GM18951 (cell line): ENCODE measurements at regions not wholly inside any gene's neighbourhood (a gene's known extent, or its start where the extent isn't known, plus 50 kb on each side); places are given as distances from the start of the nearest gene placed in this dataset.

Experiments used
- POLR2A ChIP-seq: IDR thresholded peaks from 4 replicates; pipeline ENCODE4 v1.6.1; 2011; ENCODE audit warnings: mild to moderate bottlenecking; ENCODE audit not compliant: insufficient read length, insufficient read depth; ENCODE audit errors: extremely low read depth
- in situ Hi-C: fragments of 300-500 bp; cut with MboI; formaldehyde crosslinking; loops from one replicate; pipeline ENCODE4 v1.12.0; 2022; ENCODE audit warnings: low sequenced_read_pairs, mixed read lengths, inconsistent platforms; ENCODE audit not compliant: unreplicated experiment

- in situ Hi-C loops = no loop called here
- TF ChIP-seq POLR2A = no peak
Observed at GRCh38 chr1:96992871-96993270, 271.3 kb downstream of the PTBP2 start.

GRCh38 chr1:96995351-96995750 is 273.8 kb downstream of the PTBP2 start:
- TF ChIP-seq POLR2A = no peak

GRCh38 chr1:96996001-96996400 is 274.4 kb downstream of the PTBP2 start:
- in situ Hi-C loops = no loop called here
- TF ChIP-seq POLR2A = no peak

More at GRCh38 chr1:96995351-96995750, 273.8 kb downstream of the PTBP2 start:
- in situ Hi-C loops = no loop called here

GRCh38 chr1:96997717-96998116 is 276.1 kb downstream of the PTBP2 start:
- in situ Hi-C loops = no loop called here
- no peak for TF ChIP-seq POLR2A

DNA sequence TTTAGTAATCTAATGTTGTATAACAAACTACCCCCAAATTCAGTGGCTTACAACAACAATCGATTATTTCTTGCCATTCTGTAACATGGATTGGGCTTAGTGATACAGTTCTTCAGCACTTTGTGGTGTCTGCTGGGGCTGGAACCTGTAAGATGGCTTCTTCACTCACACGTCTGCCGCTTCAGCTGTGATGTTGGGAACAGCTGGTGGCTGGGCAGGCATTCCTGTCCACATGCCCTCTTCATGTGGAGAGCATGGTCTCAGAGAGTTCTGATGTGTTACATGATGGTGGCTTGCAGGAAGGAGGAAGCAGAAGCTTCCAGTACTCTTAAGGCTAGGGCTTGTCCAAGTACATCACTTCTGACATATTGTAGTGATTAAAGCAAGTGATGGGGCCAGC is 276.9 kb downstream of the PTBP2 start:
- TF ChIP-seq POLR2A = no peak
- in situ Hi-C loops = no loop called here

- in situ Hi-C loops = no loop called here
- no peak for TF ChIP-seq POLR2A
Observed at GRCh38 chr1:96999191-96999590, 277.6 kb downstream of the PTBP2 start.

- no peak for TF ChIP-seq POLR2A
- in situ Hi-C loops = no loop called here
Observed at GRCh38 chr1:97004054-97004453, 282.5 kb downstream of the PTBP2 start.

- no peak for TF ChIP-seq POLR2A
- in situ Hi-C loops = no loop called here
Observed at GRCh38 chr1:97004743-97005142, 283.2 kb downstream of the PTBP2 start.

DNA sequence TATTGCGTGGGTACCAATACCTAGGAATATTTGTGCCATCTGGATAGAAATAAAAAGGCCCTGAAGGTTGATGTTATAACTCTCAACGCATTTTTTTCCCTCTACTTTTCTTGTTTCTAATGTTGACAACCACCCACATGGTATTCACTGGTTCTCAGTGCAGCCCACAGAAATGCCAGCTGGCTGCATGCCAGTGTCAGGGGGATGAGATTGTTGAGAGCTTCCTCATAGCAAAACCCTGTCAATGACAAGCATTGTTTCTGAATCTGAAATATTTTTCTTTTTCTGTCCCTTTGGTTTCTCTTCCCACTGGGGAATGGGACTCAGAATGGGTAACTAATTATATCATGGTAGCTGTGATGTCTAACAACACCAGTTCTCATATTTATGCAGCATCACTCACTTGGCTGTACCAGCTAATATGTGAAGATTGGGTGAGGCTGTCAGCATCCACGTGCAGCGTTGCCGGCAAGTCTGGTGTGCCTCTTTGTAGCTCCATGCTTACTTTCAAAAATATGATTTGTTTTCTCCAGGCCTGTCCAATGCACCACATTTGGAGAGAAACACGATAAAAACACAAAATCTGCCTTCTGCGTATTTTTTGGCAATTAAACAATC is 284.6 kb downstream of the PTBP2 start:
- in situ Hi-C loops = no loop called here
- no peak for TF ChIP-seq POLR2A

- in situ Hi-C loops = no loop called here
- TF ChIP-seq POLR2A = no peak
Observed at GRCh38 chr1:97007840-97008604, 286.4 kb downstream of the PTBP2 start.

DNA sequence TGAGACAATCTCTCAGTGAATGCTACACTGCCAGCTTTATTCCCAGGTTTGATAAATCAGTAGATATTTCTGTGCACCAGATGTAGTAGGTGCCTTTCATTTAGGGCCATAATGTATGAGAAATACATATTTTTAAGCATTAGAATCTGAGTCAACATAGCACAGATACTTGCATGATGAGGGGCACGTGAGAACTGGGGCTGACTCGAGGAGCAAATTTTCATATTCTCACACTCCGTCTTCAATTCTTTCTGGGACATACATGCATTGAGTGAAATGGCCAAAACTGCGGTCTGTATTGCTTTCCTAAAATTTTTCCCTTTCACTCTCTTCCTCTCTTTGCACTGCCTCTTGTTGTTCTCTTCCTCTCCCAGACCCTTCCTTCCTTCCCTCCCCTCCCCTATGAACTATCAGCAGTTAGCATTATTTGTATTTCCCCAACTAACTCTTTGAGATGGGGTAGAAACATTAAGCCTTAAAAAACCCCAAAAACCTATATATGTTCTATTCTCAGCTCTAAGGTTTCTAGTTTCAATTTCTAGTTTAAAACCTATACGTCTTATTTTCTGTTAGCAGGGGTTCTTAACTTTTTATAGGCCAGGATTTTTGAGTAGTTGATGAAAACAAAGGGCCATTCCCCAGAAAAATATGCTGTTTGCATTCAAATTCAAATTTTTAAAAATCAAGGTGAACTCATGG is 289.1 kb downstream of the PTBP2 start:
- in situ Hi-C loops = no loop called here
- TF ChIP-seq POLR2A = no peak

DNA sequence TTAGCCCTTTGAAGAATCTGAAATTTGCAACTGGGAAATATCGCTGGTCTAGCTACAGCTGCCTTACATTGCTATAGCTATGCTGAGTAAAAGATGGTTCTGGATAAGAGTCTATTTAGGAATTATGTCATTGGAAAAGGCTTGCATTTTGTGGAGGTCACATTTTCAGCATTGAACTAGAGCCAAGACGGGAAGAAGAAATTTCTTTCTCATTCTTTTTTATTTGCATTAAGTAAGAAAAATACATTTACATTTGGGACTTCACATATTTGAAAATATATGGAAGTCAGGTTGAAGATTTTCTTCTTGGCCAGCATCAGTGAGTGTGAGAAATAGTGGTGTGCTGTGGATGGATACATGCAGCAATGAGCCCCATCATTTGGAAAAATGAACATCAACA is 291.6 kb downstream of the PTBP2 start:
- TF ChIP-seq POLR2A = no peak
- in situ Hi-C loops = no loop called here

GRCh38 chr1:97013941-97014340 is 292.4 kb downstream of the PTBP2 start:
- in situ Hi-C loops = no loop called here
- no peak for TF ChIP-seq POLR2A

DNA sequence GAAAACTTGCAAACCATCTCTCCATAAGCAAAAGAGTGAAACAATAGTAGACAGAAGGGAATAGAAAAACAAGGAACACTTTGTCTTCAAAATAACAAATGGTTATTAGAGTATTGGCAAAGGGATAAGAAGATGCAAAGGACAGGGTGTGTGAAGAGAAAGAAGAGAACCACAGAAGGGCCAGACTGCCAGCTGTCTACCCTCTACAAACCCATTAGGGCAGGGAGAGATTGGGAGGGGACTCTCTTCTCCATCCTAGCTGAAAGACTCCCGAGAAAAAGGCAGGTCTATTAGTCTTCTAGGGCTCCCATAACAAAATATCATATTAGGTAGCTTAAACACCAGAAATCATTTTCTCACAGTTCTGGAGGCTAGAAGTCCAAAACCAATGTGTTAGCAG is 292.8 kb downstream of the PTBP2 start:
- in situ Hi-C loops = no loop called here
- no peak for TF ChIP-seq POLR2A
